ENCODE measurements at regions not wholly inside any gene's neighbourhood (a gene's known extent, or its start where the extent isn't known, plus 50 kb on each side); places are given as distances from the start of the nearest gene placed in this dataset.
"Not testable (repeated sequence)": the region's sequence is repeated elsewhere in the genome, so short reads cannot be mapped to it uniquely, and the experiment has no call there.

DNA sequence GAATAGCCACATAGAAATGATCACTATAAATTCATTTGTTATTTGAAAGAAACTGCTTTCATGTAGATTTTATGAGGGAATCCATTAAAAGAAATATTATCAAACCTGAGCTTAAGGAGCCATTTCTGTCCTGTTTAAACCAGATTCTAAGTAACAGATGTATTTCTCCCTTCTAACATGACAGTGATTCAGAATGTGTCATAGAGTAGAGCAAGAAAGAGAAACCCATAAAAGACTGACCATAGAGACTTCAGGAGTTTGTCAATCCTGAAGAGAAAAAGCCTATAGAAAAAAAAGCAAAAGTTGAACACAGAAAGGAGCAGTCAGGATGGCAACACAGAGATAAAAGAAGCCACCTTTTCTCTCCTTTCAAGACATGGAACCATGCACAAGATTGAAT, 390.6 kb downstream of the PRIM2 start:
- intact Hi-C loops (cut with DNase I); H3K27ac ChIP-seq; H3K4me3 ChIP-seq; H3K4me1 ChIP-seq (replicated peaks in 1 of 2); H3K36me3 ChIP-seq (replicated peaks in 1 of 2); H3K27me3 ChIP-seq; H3K9me3 ChIP-seq (replicated peaks in 1 of 3); DNase-seq: not testable (repeated sequence)

DNA sequence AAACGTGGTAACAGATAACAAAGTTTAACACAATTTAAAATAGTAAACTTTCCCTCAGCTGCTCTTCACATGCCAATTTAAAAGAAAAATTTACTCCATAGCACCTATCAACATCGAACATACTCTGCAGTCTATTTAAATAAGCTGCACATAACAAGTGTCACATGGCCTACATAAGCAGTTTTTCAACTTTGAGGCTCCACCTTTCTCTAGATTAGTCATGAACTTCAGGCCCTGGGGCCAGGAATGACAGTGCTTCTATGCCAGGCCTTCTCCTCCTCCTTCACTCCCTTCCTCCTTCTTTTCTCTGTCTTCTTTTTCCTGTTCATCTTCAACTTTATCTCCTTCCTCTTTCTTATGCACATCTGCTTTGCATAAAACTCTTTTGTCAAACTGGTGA, 405.1 kb downstream of the PRIM2 start:
- H3K9me3 ChIP-seq (replicated peaks in 1 of 3); H3K27ac ChIP-seq; DNase-seq; H3K4me3 ChIP-seq; H3K4me1 ChIP-seq (replicated peaks in 1 of 2); H3K27me3 ChIP-seq; H3K36me3 ChIP-seq (replicated peaks in 1 of 2); intact Hi-C loops (cut with DNase I): not testable (repeated sequence)
- WGBS, 4 donors, result 44 to 85% (median 66%) methylated on average over 1 to 2 of the region's 2 CpGs

DNA sequence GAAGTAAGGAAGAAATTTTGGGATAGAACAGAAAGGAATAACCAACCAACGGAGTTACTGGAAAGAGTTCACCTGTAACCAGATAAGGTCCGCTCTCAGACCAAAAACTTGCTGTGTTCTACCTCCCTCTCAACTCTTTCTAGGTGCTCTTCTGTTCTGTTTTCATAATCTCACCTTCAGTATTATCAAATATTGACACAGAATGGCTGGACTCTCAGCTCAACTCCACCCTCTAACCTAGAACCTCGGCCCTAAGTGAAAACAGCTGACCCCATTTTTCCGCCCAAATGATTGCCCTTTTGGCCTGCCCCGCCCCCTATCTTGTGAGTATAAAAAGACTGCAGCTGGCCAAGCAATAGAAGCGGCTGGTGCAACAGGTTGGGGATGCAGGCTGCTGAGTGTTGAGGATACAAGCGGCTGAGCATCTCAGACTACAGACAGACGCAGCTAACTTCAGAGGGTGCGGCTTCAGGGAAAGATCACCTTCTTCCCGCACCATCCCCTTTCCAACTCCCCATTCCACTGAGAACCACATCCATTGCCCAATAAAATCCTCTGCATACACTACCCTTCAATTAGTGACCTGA, 406.5 kb downstream of the PRIM2 start:
- 74 to 79% (median 75%) methylated on average over 10 of the region's 10 CpGs for WGBS, 4 donors
- intact Hi-C loops (cut with DNase I); H3K27me3 ChIP-seq: not testable (repeated sequence)

DNA sequence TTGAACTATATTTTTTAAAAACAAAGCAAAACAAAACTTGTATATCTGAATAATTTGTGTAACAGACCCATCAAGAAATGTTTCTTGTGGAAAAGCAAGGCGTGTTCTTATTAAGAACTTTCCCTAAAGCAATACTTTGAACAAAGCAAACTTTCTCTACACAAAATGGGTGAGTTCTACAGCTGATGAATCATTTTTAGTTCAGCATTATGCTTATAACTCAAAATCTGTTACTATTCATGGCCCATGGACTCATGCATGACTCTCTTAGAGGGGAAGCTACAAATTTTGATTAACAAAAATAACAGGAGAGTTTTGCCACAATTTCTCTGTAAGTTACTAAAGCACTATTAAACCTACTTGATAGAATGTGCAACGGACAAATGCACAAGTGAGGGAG, 412.0 kb downstream of the PRIM2 start:
- H3K36me3 ChIP-seq (replicated peaks in 1 of 2); intact Hi-C loops (cut with DNase I); H3K9me3 ChIP-seq (replicated peaks in 1 of 3); DNase-seq; H3K4me3 ChIP-seq; H3K27ac ChIP-seq; H3K4me1 ChIP-seq (replicated peaks in 1 of 2); H3K27me3 ChIP-seq: not testable (repeated sequence)
- WGBS, 4 donors, result 50 to 77% (median 61%) methylated on average over 1 of the region's 2 CpGs

More for the DNA sequence above, 406.5 kb downstream of the PRIM2 start:
- H3K27ac ChIP-seq; H3K4me1 ChIP-seq (replicated peaks in 1 of 2); H3K36me3 ChIP-seq (replicated peaks in 1 of 2); DNase-seq; H3K4me3 ChIP-seq; H3K9me3 ChIP-seq (replicated peaks in 1 of 3): not testable (repeated sequence)

DNA sequence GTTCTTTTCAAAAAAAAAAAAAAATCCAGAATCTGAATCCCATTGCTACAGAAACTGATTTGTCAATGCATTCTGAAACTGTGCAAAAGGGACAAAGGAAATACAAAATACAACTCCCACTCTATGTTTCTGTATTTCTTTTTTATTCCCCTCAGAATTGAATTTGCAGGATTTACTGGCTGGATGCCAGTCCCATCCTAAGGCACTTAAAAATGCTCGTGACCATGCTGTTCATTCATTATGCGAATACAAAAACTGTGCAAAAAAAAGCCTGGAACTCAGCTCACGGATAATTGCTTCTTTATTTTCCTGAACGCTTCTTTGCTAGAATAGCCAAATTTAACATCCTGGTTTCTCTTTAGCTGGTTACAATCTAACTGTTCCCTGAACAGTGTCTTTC, 413.3 kb downstream of the PRIM2 start:
- H3K4me1 ChIP-seq (replicated peaks in 1 of 2); H3K27me3 ChIP-seq; H3K36me3 ChIP-seq (replicated peaks in 1 of 2); intact Hi-C loops (cut with DNase I); H3K9me3 ChIP-seq (replicated peaks in 1 of 3); DNase-seq; H3K27ac ChIP-seq; H3K4me3 ChIP-seq: not testable (repeated sequence)
- 53 to 65% (median 59%) methylated on average over 4 of the region's 4 CpGs for WGBS, 4 donors

DNA sequence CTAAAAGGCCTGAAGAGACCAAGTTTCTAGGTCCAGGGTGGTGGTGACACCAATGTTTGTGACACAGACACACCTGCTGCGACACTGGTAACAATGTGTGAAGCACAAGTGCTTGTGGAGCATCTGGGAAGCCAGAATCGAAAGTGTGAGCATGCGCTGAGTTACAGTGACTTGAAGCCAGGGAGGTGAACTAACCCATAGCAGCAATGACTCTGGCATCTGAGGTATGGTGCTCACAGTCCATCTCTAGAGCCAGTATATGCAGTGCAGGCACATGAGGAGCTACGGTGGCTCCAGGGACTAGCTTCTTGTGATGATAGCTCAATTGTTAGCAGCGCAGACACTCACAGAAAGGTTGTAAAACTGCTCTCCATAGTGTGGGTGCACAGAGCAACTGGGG, 430.3 kb downstream of the PRIM2 start:
- H3K9me3 ChIP-seq (replicated peaks in 1 of 3); H3K4me1 ChIP-seq (replicated peaks in 1 of 2); intact Hi-C loops (cut with DNase I); DNase-seq; H3K27ac ChIP-seq; H3K4me3 ChIP-seq; H3K36me3 ChIP-seq (replicated peaks in 1 of 2); H3K27me3 ChIP-seq: not testable (repeated sequence)
- 79 to 95% (median 86%) methylated on average over 4 to 5 of the region's 5 CpGs for WGBS, 4 donors

DNA sequence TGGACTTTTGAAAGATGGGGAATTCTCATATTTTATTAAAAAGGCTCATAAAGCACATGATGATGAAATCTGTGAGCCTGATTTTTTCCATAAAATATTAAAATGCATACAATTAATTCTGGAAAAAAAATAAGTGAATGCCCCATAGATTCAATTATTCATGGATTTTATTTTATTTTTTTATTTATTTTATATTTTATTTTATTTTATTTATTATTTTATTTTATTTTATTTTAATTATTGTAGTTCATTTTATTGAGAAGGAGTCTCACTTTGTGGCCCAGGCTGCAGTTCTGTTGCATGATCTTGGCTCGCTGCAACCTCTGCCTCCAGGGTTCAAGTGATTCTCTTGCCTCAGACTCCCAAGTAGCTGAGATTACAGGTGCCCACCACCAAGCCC, 442.4 kb downstream of the PRIM2 start:
- intact Hi-C loops (cut with DNase I); H3K27me3 ChIP-seq; H3K4me3 ChIP-seq; H3K9me3 ChIP-seq (replicated peaks in 1 of 3); H3K27ac ChIP-seq; H3K36me3 ChIP-seq (replicated peaks in 1 of 2); DNase-seq; H3K4me1 ChIP-seq (replicated peaks in 1 of 2): not testable (repeated sequence)
- 78 to 87% (median 83%) methylated on average over 1 of the region's 1 CpG for WGBS, 4 donors

DNA sequence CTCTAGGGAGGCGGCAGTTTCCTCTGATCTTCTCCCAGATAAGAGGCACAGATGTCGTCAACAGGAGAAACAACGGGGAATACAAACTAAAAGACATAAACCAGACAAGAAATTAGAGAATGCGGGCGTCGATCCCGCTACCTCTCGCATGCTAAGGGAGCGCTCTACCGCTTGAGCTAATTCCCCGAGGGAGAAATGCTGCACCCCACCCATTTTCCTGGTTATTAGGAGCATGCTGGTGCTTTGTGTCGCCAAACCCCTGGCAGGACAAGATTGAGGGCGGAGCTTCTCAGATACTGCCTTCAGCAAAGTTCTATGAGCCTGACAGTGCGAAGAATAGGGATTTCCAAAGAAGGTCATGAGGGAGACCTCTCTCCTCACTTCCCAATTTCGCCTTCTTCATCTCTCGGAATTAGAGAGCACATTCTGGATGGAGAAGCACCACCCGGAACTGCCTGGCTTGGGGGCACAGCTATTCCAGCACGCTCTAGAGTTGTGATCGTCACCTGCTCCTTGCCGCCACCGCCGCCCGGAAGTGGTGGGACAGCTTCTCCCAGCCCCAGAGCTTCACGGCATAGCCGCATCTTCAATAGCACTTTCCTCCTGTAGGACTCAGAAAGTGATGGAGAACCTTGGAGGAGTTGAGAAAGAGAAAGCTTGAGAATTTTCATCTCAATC, 475.4 kb downstream of the PRIM2 start:
- 0 to 5% (median 4%) methylated on average over 14 to 25 of the region's 25 CpGs for WGBS, 4 donors
- intact Hi-C loops (cut with DNase I); H3K4me1 ChIP-seq (replicated peaks in 1 of 2); H3K27ac ChIP-seq; H3K36me3 ChIP-seq (replicated peaks in 1 of 2); DNase-seq; H3K9me3 ChIP-seq (replicated peaks in 1 of 3); H3K27me3 ChIP-seq; H3K4me3 ChIP-seq: not testable (repeated sequence)

DNA sequence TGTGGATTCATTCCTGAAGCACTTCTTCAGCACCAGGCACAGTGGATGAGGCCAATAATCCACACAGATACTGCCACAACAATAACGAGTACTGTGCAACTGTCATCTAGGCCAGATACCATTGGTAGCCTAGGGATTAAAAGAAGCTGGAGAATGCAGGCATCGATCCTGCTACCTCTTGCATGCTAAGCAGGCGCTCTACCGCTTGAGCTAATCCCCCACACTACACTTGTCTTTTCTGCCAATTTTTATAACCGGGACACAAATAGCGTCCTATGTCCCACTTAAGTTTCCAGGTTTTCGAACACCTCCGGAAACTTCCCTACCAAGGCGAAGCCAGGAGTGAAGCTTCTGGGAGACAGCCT, 475.9 kb downstream of the PRIM2 start:
- H3K27ac ChIP-seq; H3K36me3 ChIP-seq (replicated peaks in 1 of 2); H3K4me1 ChIP-seq (replicated peaks in 1 of 2); H3K27me3 ChIP-seq; H3K4me3 ChIP-seq; intact Hi-C loops (cut with DNase I); DNase-seq; H3K9me3 ChIP-seq (replicated peaks in 1 of 3): not testable (repeated sequence)
- 4 to 5% (median 5%) methylated on average over 8 to 9 of the region's 9 CpGs for WGBS, 4 donors

DNA sequence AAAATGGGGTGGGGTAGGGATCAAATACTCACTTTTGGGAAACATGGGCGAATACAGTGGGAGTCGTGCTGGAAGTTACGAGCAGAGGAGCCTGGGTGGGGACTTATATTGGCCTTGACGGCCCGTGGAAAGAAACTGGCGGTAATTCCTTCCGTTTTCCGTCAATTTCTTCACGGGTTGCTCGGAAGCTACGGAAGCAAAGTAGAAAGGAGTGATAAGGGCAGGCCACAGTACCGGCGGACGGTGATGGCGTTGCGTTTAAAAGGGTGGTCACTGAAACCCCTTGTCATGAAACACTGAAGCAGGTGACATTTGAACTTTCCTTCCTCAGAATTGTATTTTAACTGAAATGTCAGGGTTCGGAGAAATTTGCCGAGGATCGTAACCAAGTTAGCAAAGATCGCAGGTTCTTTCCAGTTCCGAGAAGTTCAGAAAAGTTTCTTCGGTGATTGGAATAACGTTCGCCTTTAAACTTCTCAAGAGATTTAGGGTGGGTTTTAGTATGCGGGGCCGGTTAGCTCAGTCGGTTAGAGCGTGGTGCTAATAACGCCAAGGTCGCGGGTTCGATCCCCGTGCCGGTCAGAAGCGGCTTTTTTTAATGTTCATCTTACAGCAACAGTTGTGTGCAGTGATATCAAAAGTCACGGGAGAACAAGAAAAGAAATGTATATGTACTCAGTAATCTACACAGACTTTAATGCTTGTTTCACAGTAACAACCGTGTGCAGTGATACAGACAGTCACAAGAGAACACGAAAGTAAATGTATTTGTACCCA, 482.5 kb downstream of the PRIM2 start:
- intact Hi-C loops (cut with DNase I); H3K4me3 ChIP-seq; H3K4me1 ChIP-seq (replicated peaks in 1 of 2); H3K9me3 ChIP-seq (replicated peaks in 1 of 3); H3K27ac ChIP-seq; DNase-seq; H3K36me3 ChIP-seq (replicated peaks in 1 of 2); H3K27me3 ChIP-seq: not testable (repeated sequence)
- WGBS, 4 donors, result 3 to 4% (median 4%) methylated on average over 37 to 38 of the region's 38 CpGs

DNA sequence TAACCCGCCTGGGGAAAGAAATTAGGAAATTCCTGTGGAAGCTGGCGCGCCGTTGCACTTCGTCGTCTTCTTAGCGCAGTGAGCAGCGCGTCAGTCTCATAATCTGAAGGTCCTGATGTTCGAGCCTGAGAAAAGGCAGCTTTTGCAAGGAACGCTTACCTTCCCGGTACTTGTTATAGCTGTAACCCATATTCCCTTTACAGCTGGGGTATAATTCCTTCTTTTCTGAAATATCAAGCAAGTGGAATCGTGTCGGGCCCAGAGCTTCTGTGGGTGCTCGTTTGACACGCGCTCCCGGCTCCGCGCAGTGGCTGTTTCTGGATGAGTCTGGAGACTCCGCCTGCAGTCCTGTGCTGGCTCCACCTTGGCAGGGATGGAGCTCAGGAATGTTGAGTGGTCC, 491.2 kb downstream of the PRIM2 start:
- H3K27me3 ChIP-seq, result peaks cover 10% of the 10 kb centered on the region
- H3K36me3 ChIP-seq (replicated peaks in 1 of 2); intact Hi-C loops (cut with DNase I); H3K27ac ChIP-seq; H3K4me3 ChIP-seq; H3K4me1 ChIP-seq (replicated peaks in 1 of 2); DNase-seq; H3K9me3 ChIP-seq (replicated peaks in 1 of 3): not testable (repeated sequence)
- WGBS, 4 donors, result 2 to 7% (median 4%) methylated on average over 12 to 21 of the region's 21 CpGs
